NCI-H1092 treated with DMSO at 0.1 percent for 48 hours (cell line): ENCODE measurements at regions not wholly inside any gene's neighbourhood (a gene's known extent, or its start where the extent isn't known, plus 50 kb on each side); places are given as distances from the start of the nearest gene placed in this dataset.

Experiments used
- DNase-seq: peaks from one replicate; lab custom pipeline; 2025; lab: John Stamatoyannopoulos, UW

DNA sequence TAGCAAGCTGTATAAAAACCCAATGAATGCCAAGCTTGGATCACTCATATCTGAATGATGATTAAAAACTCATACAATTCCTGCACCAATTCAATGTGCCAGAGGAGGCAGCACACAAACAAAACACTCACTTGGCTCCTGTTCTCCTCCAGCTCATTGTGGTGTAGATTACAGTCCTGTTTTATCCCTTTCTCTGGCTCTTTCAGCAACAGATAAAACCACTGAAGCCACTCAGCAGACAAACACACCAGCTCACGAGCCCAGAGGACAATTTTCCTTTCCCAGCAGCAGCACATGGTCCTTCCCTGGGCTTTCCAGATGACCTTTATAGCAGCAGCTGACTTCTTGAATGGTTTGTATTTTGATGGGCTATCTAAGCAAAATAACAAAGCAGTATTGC is 107.3 kb upstream of the STARD3NL start:
- DNase-seq = peak; percentile 49

DNA sequence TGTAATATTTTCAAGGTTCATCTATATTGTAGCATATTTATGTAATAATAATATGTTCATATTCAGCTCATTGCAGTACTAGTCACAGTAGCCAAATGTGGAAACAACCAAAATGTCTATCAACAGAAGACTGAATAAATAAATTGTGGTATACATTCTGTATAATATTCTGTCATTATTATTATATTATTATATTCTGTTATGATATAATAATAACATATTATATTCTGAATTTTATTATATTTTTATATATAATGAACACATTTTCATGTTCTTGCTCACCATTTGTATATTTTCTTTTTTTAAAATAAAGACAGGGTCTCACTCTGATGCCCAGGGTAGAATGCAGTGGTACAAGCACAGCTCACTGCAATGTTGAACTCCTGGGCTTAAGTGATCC is 91.2 kb upstream of the STARD3NL start:
- no peak for DNase-seq

DNA sequence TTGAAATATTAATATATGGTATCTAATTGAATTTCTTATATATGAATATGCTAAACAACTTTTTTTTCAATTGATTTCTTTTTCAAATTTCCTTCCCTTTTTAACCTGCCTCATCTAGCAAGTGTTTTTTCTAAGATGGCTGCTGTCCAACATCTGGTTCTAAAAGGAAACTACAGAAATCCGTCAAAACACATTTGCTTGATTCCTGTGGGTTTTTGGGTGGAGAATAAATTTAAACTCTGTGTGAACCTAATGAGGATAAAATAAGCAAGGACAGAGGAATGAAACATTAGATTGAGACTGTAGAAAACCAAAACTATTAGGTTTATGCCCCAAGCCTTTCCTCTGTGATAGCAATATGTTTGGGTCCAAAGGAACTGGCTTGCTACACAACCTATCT is 75.5 kb upstream of the STARD3NL start:
- DNase-seq = no peak

DNA sequence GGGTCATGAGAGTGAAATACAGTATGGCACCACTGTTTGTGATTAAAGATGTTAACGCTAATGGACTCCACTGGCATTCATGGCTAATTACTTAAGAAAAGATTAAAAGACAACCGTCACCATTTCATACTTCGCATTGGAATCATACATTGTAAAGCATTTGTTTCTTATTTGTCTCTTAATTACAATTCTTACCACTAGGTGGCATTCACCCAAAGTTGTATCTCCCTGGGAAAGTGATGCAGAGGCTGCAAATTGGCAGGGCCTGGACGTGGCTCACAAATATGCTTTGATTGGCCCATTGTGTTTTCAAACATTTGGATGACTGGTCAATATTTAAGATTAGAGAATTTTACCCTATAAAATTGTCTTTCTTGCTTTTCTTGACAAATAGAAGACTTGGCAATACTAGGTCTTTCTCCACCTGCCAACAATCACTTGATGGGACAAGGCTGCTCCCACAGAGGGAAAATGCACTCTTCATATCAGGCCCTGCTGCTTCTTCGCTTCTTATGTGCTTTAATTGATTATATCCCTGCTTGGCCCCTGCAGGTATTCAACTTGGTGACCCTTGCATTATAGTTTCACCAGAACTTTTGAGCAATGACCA is 72.1 kb upstream of the STARD3NL start:
- DNase-seq = peak; percentile 64

DNA sequence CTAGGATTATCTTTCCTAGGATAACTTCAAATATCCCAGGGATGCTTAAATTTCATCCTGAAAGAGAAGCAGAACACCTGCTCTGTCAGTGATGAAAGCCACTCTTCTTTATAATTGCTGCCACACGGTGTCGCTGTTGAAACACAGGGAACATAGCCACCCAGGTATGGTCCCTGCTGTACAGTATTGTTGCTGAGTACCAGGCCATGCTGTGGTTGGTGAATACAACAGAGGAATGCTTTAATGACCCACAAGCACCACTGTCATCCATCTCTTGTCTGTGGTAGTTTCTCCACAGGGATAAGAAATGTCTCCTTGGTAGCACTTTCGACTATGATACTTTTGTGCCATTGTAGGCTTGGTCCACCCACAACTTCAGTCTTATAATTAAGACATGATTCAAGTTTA is 70.6 kb upstream of the STARD3NL start:
- peak; percentile 68 for DNase-seq

DNA sequence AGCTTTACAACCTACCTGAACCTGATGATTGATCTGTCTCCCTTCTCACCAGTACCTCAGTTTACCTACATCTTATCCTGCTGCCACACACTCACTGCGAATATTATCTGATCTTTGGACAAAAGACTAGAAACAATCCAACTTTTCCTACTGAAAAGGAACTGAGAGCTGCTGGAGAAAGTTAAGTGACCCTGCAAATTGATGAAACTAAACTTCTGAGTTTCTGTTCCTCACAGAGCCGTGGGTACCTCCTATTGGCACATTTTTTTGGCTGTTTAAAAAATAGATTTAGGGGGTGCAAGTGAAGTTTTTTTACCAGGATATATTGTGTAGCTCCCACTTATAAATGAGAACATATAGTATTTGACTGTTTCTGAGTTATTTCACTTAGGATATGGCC is 66.0 kb upstream of the STARD3NL start:
- DNase-seq = no peak

DNA sequence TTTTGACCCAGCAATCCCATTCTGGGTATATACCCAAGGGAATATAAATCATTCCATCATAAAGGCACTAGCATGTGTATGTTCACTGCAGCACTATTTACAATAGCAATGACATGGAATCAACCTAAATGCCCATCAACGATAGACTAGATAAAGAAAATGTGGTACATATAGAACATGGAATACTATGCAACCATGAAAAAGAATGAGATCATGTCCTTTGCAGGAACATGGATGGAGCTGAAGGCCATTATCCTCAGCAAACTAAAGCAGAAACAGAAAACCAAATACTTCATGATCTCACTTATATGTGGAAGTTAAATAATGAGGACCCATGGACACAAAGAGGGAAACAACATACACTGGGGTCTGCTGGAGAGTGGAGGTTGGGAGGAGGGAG is 58.0 kb upstream of the STARD3NL start:
- no peak for DNase-seq

DNA sequence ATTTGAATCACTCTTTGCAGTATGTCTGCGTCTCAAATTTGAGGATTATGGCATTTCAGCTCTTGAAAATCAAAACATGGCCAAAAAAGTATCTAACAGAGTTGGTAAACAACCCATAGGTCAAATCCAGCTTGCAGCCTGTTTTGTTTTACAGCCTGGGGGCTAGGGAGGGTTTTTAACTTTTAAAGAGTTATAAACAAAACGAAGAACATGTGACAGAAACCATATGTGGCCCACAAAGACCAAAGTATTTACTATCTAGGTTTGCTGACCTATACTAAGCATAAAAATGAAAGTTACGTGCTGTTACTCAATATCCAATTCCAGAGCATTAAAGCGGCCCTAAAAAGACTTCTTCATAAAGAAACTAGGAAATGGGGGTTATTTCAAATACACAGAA is 55.5 kb upstream of the STARD3NL start:
- no peak for DNase-seq

DNA sequence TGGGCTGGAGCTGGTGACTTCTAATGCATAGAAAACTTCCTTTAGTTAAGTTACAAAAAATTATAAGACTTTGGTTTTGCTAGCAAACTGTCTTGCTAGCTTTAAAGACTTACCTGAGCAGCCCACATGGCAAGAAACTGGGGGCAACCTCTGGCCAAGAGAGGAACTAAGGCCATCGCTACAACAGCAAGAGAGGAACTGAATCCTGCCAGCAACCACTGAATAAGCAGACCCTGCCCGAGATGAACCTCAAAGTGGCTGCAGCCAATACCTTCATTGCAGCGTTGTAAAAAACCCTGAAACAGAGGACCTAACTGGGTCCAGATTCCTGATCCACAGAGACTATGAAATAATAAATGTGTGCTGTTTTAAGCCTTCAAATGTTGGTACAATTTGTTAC is 54.6 kb upstream of the STARD3NL start:
- DNase-seq = no peak

DNA sequence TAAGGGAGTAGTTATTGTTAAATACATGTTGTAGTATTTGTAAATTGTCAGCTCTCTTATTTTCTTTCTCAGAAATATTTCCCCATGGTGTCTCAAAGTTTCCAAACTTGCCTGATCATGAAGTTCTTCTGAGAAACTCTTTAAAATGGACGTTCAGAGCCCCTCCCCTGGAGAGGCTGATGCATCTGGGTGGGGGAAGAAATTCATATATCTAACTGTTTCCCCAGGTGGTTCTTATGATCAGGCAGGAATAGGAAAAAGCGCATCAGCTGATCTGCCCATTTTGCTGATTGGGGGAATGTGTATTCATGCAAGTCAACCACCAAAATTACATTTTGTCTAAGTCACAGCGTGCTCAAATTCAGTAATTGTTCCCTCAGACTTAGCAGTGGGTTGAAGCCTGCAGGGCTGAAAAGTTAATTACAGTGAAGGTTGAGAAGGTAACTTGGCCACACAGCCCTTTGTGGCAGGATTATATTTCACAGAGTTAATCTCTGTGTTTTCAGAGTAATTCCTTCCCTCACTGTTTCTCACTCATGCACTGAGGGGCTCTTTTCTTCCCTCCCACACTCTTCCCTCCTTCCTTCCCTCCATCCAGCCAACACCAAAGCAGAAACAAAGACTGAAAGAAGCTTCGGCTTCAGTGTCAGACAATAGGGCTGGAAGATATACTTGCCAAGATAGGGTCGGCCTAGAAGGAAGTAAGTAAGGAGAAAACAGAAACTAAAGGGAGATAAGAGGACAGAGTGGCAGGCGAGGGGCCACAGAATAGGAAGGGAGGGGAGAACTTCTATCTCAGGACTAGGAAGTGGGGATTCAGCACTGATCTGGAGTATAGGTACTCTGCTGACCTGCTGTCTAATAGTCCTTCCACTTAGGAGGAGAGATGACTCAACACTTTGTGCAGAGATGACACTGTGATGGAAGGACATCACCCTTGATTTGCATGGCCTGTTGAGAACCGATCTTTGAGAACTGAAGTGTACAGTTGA is 50.5 kb upstream of the STARD3NL start:
- DNase-seq = no peak
